Thyroid gland (tissue), 4 donors: ENCODE measurements at regions not wholly inside any gene's neighbourhood (a gene's known extent, or its start where the extent isn't known, plus 50 kb on each side); places are given as distances from the start of the nearest gene placed in this dataset.

Source experiments
- POLR2A ChIP-seq, 2 donors: fragments of 450-650 bp; IDR thresholded peaks; one replicate each; pipeline ENCODE4 v1.6.1; 2017; ENCODE audit warnings: antibody characterized with exemption in 2 of 2, mild to moderate bottlenecking in 2 of 2, moderate library complexity in 1 of 2
- TF ChIP-seq, protein P1 (sequence below), 6 experiments: fragments of 200-600 bp in 3 of 6; fragments of 450-650 bp in 3 of 6; sonication (generic) in 3 of 6; IDR thresholded peaks; one replicate each; pipeline ENCODE4 v1.5.1; 2016 to 2019; ENCODE audit warnings: antibody characterized with exemption in 6 of 6, mild to moderate bottlenecking in 2 of 6, inconsistent platforms in 1 of 6, moderate library complexity in 1 of 6

DNA sequence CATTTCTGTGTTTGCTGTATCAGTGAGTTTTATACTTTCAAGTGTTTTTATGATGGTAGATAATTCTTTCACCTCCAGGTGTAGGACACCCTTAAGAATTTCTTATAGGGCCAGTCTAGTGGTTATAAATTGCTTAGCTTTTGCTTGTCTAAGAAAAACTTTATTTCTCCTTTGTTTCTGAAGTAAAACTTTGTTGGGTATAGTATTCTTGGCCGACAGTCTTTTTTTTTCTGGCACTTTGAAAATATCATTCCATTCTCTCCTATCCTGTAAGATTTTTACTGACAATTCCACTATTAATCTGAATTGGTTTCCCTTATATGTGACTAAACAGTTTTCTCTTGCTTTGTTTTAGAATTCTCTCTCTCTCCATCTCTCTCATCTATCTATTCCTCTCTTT is 118.7 kb upstream of the LRRTM4 start:
- no peak for TF ChIP-seq POLR2A (IDR thresholded peaks at IDR 0.05)
- TF ChIP-seq, protein P1, sequence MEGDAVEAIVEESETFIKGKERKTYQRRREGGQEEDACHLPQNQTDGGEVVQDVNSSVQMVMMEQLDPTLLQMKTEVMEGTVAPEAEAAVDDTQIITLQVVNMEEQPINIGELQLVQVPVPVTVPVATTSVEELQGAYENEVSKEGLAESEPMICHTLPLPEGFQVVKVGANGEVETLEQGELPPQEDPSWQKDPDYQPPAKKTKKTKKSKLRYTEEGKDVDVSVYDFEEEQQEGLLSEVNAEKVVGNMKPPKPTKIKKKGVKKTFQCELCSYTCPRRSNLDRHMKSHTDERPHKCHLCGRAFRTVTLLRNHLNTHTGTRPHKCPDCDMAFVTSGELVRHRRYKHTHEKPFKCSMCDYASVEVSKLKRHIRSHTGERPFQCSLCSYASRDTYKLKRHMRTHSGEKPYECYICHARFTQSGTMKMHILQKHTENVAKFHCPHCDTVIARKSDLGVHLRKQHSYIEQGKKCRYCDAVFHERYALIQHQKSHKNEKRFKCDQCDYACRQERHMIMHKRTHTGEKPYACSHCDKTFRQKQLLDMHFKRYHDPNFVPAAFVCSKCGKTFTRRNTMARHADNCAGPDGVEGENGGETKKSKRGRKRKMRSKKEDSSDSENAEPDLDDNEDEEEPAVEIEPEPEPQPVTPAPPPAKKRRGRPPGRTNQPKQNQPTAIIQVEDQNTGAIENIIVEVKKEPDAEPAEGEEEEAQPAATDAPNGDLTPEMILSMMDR (IDR thresholded peaks at IDR 0.05): no peak
